SKM-1 treated with dmso at 0.1 percent for 144 hours (cell line): ENCODE measurements at regions not wholly inside any gene's neighbourhood (a gene's known extent, or its start where the extent isn't known, plus 50 kb on each side); places are given as distances from the start of the nearest gene placed in this dataset.

Experiments used
- DNase-seq: peaks from one replicate; lab custom pipeline; 2025; ENCODE audit not compliant: unreplicated experiment; lab: John Stamatoyannopoulos, UW

DNA sequence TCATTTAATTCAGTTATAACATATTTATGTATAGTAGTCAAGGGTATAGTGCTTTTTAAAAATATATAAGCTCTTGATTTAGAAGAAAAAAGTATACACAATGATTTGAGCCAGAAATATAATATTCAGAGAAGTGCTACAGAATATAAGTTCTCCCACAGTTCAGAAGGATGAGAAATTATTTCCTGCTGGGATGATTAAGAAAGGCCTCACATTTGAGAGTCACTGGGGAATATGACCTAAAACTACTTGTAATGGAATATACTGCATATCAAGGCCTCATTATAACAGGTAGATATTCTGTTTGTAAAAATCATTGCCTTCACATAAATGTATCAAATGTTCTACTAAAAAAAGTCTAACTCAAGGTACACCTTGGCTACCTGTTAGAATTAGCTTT lies 203.5 kb downstream of the MBD2 start:
- DNase-seq = no peak

- DNase-seq = no peak
Measured at GRCh38 chr18:54020156-54020745, 204.2 kb downstream of the MBD2 start.

GRCh38 chr18:54019641-54020040 lies 204.8 kb downstream of the MBD2 start:
- no peak for DNase-seq

- DNase-seq = no peak
Measured at GRCh38 chr18:54013452-54013851, 211.0 kb downstream of the MBD2 start.

DNA sequence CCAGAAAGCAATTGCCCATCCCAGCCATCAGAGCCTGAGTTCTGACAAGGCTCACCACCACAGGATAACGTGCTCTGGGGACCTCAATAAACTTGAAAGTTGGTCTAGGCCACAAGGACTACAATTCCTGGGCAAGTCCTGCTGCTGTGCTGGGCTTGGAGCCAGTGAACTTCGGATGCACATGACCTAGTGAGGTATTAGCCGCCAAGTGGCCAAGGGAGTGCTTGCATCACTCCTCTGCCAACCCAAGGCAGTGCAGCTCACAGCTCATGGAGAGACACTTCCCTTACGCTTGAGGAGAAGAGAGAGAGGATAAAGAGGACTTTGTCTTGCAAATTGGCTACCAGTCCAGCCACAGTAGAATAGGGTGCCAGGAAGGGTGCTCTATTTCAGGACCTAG lies 219.6 kb downstream of the MBD2 start:
- DNase-seq = no peak

GRCh38 chr18:54003195-54003594 lies 221.3 kb downstream of the MBD2 start:
- no peak for DNase-seq

DNA sequence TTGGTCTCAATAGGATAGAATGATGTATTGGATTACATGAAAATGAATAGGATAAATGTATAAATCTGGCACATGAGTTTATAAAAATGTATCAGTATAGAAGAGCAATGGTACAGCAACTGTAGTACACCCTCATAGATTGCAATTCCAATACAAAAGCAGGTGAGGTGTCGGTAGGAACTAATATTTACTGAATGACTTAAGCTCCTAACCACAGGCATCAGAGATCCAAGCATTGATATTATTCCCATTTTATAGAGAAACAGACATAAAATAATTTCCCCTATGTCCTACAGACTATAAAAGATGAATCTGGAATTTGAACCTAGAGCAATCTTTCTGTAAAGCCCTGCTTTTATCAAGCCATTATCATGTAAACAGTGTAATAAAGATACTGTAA lies 227.4 kb downstream of the MBD2 start:
- no peak for DNase-seq

- DNase-seq = no peak
Measured at GRCh38 chr18:53994016-53994415, 230.5 kb downstream of the MBD2 start.

- no peak for DNase-seq
Measured at GRCh38 chr18:53991805-53992204, 232.7 kb downstream of the MBD2 start.

- DNase-seq = no peak
Measured at GRCh38 chr18:53991202-53991601, 233.3 kb downstream of the MBD2 start.

- no peak for DNase-seq
Measured at GRCh38 chr18:53990485-53990884, 234.0 kb downstream of the MBD2 start.

DNA sequence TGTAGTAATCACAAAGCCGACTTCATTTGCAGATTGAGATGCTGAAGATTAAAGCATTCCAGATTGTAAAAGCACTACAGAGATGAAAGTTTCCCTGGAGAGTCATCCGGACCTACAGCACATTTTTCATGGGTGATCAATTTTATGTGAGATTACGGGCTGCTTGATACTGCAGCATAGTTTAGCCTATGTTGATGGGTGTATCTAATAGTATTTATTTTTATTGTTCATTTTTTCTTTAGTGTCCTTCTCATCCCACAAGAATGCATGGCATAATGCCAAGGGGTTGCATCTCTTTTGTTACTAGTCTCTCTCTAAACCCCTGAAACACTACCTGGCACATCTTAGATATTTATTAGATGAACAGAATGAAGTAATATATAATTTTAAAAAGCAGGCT lies 240.4 kb downstream of the MBD2 start:
- DNase-seq = no peak

DNA sequence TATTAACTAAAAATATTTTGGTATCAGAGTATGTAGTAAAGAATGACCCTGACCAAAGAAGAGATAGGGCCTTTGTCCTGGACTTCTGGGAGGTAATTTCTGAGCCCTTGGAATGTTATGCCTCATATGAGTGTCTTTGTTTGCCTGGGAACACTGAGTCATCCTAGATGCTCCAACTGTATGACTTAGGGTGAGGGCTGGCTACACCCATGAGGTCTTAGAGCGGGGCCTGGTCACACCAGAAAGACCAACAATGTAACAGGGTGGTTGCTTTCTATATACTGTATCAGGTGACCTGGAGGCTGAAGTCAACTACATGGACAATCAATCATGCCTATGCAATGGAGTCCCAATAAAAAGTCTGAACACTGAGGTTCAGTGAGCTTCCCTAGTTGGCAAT lies 253.1 kb downstream of the MBD2 start:
- no peak for DNase-seq

DNA sequence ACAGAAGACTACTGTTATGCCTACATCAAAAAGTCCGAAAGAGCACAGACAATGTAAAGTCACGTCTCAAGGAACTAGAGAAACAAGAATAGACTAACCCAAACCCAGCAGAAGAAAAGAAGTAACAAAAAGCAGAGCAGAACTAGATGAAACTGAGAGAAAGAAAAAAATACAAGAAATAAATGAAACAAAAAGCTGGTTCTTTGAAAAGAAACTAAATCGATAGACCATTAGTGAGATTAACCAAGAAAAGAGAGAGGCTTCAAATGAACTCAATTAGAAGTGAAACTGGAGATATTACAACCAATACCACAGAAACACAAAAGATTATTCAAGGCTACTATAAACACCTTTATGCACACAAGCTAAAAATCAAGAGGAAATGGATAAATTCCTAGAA lies 271.8 kb downstream of the MBD2 start:
- DNase-seq = no peak

DNA sequence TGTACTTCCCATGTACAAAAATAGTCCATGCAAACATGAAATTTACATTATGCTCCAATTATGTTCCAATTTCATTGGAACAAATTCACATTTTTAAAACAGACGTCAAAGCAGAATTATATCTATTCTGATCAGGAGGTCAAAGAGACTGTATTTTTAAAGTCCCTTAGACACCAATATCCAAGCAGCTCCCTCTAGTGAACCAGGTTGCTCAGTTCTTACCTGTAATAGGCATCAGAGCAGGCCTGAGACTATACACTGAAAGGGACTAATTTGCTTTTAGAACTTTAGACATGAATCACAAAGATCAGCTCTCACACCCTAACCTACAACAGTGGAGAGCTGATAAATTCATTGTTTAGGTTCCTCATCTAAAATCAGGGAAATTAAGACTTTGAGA lies 273.9 kb downstream of the MBD2 start:
- DNase-seq = no peak

DNA sequence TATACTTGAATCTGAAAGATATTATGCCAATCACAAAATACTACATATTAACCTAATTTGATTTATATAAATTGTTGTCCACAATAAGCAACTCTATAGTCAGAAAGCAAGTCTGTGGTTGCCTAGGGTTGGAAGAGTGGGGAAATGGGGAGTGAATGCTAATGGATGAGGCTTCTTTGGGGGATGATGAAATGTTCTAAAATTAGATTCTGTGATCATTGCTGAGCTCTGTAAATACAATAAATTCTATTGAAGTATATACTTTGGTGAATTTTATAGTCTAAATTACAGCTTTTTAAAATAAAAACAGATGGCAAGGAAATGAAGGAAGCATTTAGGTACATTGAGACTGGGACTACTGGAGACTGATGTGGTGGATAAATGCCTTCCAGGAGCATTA lies 275.5 kb downstream of the MBD2 start:
- DNase-seq = no peak

DNA sequence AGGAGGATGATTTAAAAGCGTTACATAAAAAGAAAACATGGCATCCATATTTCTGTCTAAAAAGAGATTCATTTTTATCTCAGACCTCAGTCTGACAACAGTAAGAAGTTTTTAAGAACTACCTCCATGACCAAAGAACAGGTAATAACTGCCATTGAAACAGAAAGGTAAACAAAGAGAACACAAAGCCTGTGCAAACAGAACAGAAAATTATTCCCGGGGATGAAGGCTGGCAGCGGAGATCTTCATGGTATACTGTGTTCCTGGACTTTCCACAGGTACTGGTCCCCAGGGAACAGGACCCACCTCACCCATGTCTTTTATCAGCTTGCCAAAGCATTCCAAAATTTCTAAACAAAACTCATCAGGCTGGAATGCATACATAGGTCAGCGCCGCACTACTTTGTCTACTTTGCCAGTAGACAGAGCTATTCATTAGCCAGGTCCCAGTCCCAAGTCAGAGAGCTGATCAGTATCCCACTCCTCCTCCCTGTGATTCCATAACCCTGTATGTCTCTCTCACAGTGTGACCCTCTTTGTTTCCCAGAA lies 277.3 kb downstream of the MBD2 start:
- DNase-seq = no peak

DNA sequence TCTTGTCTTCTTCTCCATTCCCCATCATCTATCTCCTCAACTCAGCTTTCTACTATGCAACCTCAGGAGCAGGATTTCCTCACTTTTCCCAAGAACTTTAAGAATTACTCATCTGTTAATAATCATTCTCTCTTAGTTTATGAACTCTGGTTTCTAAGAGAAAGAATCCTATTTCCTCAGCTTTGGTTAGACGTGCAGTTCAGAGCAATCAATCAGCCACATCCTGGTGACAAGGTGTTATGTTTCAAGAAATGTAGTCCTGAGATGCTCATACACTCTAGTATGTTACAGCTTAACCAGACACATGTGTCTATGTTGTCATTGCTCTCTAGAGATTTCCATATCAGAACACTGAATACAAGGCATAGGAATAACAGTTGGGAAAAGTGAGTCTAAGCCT lies 277.9 kb downstream of the MBD2 start:
- no peak for DNase-seq

- DNase-seq = no peak
Measured at GRCh38 chr18:53944721-53945120, 279.7 kb downstream of the MBD2 start.

GRCh38 chr18:53943326-53943860 lies 281.1 kb downstream of the MBD2 start:
- DNase-seq = no peak

DNA sequence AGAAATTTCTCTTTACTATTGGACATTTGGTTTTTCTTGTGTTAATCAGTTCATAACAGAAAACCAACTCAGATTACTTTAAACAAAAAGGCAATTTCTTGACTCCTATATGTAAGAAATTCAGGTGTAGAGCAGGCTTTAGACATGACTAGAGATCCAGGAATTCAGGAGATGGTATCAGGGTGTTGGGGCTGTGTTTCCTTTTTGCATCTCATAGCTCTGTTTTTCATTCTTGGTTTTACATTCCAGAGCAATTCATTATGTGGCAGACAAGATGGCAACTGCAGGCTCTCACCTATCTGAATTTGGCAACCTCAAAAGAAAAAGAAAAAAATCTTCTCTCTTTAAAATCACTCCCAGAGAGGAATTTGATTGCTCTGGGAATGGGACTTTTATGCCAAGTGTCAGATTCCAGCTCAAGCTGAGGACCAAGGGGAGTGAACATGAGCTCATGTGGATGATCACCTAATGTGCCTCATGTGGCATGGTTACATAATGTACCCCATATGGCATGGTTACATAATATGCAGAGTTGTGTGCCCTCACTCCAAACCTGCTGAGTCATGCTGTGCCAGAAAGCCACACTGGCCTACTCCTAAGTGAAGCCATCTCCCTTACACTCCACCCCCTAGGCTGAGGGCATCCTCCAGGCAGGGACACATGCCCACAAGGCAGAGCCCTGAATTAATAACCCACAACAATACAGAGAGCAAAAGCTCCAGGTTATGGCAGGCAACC lies 282.7 kb downstream of the MBD2 start:
- no peak for DNase-seq

DNA sequence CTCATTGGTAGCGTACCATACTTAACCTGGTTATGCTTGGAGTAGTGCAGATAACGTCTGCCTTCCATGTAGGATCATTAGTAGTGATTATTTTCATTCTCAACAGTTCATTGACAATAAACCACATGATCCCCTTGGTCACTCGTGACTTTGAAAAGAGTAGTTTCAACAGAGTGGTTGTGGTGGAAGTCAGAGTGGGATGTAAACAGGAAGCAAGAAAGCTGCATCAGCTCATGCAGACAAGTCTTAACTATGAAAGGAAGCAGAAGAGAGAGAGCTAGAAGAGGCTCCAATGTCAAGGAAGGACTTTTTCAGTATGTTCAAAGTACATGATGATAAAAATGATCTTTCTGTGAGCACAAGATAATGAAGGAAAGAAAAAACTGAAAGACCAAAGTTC lies 287.4 kb downstream of the MBD2 start:
- DNase-seq = no peak

- no peak for DNase-seq
Measured at GRCh38 chr18:53935803-53936202, 288.7 kb downstream of the MBD2 start.
